Retinal pigment epithelial cell (primary cell): ENCODE measurements at regions not wholly inside any gene's neighbourhood (a gene's known extent, or its start where the extent isn't known, plus 50 kb on each side); places are given as distances from the start of the nearest gene placed in this dataset.
"Not testable (repeated sequence)": the region's sequence is repeated elsewhere in the genome, so short reads cannot be mapped to it uniquely, and the experiment has no call there.

Source experiments
- DNase-seq: peaks from one replicate; pipeline ENCODE4 v3.0.0-alpha.2; 2010; ENCODE audit warnings: low read depth
- H3K4me3 ChIP-seq: 2 replicates; pipeline ENCODE4 v1.5.1; 2011; ENCODE audit warnings: mild to moderate bottlenecking, low read length, control low read depth, moderate library complexity
- TF ChIP-seq, protein P1 (sequence below): conservative IDR thresholded peaks from 2 replicates; pipeline ENCODE4 v1.5.1; 2011; ENCODE audit warnings: low read depth, low read length, control low read depth, inconsistent platforms

DNA sequence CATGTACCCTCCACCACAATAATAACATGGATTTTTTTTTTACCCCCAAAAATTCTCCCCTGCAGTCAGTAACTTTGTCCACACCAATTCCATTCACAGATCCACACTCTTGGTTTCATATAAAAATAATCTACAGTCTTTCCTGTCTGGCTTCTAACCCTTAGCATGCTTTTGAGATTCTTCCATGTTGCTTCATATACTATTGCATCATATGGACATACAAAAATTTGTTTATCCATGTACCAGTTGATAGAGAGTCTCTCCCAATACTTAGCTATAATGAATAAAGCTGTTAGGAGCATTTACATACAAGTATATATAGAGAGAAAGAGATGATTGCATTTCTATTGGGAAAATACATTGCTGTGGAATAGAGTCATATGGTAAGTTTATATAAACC, 575.0 kb downstream of the XPNPEP1 start:
- no peak for DNase-seq
- TF ChIP-seq, protein P1, sequence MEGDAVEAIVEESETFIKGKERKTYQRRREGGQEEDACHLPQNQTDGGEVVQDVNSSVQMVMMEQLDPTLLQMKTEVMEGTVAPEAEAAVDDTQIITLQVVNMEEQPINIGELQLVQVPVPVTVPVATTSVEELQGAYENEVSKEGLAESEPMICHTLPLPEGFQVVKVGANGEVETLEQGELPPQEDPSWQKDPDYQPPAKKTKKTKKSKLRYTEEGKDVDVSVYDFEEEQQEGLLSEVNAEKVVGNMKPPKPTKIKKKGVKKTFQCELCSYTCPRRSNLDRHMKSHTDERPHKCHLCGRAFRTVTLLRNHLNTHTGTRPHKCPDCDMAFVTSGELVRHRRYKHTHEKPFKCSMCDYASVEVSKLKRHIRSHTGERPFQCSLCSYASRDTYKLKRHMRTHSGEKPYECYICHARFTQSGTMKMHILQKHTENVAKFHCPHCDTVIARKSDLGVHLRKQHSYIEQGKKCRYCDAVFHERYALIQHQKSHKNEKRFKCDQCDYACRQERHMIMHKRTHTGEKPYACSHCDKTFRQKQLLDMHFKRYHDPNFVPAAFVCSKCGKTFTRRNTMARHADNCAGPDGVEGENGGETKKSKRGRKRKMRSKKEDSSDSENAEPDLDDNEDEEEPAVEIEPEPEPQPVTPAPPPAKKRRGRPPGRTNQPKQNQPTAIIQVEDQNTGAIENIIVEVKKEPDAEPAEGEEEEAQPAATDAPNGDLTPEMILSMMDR: no peak
- H3K4me3 ChIP-seq: no peak overlapping the region

- no peak for DNase-seq
- no peak overlapping the region for H3K4me3 ChIP-seq
These were observed 580.0 kb downstream of the XPNPEP1 start for GRCh38 chr10:109343293-109343692.

DNA sequence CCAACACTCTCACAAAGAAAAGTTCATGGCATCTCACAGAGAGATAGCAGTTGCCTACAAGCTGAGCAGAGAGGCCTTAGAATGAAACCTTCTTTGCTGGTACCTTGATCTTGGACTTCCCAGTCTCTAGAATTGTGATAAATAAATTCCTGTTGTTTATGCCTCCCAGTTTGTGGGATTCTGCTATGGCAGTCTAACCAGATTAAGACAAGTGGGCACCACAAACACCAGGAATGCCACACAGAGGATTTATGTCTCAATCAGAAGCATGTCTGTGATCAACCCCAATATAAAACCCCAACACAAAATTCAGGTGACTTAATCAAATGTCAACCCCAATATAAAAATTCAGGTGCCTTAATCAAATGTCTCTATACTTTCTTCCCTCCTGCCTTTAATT, 581.3 kb downstream of the XPNPEP1 start:
- no peak for DNase-seq
- no peak overlapping the region for H3K4me3 ChIP-seq
- TF ChIP-seq, protein P1: no peak

More at GRCh38 chr10:109343293-109343692, 580.0 kb downstream of the XPNPEP1 start:
- TF ChIP-seq, protein P1: no peak

DNA sequence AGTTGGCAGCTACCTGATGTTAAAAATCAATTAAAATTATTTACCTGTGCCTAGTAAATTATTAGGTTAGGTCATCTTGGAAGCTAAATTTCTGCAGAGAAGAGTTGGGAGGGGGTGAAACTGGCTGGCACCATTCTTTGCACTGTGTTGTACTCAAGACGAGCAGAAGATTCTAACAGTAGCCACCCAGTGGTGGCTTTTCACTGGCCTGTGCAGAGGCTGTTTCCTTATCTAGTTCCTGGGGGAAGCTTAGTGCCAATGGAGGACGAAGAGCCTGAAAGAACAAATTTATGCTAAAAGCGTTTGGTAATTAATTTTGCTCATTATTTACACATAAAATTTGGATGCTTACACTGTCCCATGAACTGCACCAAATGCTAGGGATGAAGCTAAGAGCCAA, 595.3 kb downstream of the XPNPEP1 start:
- DNase-seq: no peak
- no peak overlapping the region for H3K4me3 ChIP-seq
- TF ChIP-seq, protein P1: no peak

DNA sequence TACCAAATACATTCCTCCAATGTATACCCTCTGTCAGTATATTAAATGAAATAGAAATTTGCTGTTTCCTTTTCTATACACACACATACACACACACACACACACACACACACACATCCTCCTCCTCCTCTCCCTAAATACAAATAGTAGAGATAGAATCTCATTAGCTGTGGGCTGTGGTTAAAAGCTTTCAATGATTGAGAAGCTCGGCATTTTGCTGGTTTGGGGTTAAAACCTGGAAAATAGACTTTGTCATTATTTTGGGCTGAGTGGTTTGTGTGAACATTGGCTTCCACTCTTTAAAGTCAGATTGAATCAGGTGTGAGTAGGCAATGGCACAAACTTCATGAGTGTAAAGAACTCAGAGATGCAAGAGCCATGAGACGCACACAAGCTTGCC, 596.0 kb downstream of the XPNPEP1 start:
- no peak for DNase-seq
- H3K4me3 ChIP-seq: no peak overlapping the region
- TF ChIP-seq, protein P1: no peak

DNA sequence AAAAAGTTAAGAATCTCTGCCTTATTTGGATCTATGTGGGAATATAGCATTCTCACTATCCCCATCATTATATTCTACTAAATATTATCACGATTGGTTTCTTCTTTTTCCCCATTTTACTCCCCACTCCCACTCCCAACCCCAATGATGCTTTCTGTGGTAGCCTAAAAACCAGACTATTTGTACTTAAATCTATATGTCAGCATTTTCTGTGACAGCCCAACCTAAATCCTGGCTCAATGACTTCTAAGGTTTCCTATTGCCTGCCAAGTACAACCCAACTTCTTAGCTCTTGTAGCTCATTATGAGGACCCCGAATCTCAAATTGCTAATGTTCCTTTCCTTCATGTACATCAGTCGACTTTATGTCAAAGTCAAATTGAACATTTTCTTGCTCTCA, 598.6 kb downstream of the XPNPEP1 start:
- TF ChIP-seq, protein P1: no peak
- DNase-seq: no peak
- H3K4me3 ChIP-seq: no peak overlapping the region

- no peak for DNase-seq
- no peak overlapping the region for H3K4me3 ChIP-seq
- TF ChIP-seq, protein P1: no peak
These were observed 605.5 kb downstream of the XPNPEP1 start for GRCh38 chr10:109317746-109318366.

- not testable (repeated sequence) for H3K4me3 ChIP-seq, DNase-seq
These were observed 609.3 kb downstream of the XPNPEP1 start for GRCh38 chr10:109314016-109314415.

GRCh38 chr10:109312555-109312954, 610.8 kb downstream of the XPNPEP1 start:
- not testable (repeated sequence) for DNase-seq, H3K4me3 ChIP-seq
